DOHH2 (cell line): ENCODE measurements at regions not wholly inside any gene's neighbourhood (a gene's known extent, or its start where the extent isn't known, plus 50 kb on each side); places are given as distances from the start of the nearest gene placed in this dataset.

Experiments used
- CTCF ChIP-seq: fragments of 200-600 bp; sonication (generic); IDR thresholded peaks from one replicate; pipeline ENCODE4 v1.5.1; 2014; ENCODE audit warnings: antibody characterized with exemption, mild to moderate bottlenecking, low read depth, low read length; ENCODE audit not compliant: poor library complexity, severe bottlenecking
- EZH2phosphoT487 ChIP-seq: fragments of 200-600 bp; sonication (generic); IDR thresholded peaks from 2 replicates; pipeline ENCODE4 v1.6.1; 2017; ENCODE audit warnings: borderline replicate concordance, mild to moderate bottlenecking, antibody characterized with exemption, low read length, moderate library complexity, mixed read lengths

- no peak for TF ChIP-seq CTCF
- TF ChIP-seq EZH2phosphoT487: no peak
Measured at GRCh38 chr13:71967990-71968389, 101.0 kb upstream of the DACH1 start.
